Sciatic nerve (tissue), 2 donors: ENCODE measurements at regions not wholly inside any gene's neighbourhood (a gene's known extent, or its start where the extent isn't known, plus 50 kb on each side); places are given as distances from the start of the nearest gene placed in this dataset.

Source experiments
- ATAC-seq: fragments of 200-7000 bp; cut with Tn5 transposase; one replicate; pipeline ENCODE4 v1.9.1; 2020; ENCODE audit warnings: mild to moderate bottlenecking, moderate library complexity
- DNase-seq: peaks from one replicate; pipeline ENCODE4 v3.0.0-alpha.2; 2020; ENCODE audit warnings: low spot score
- intact Hi-C: fragments of 100-400 bp; cut with DNase I; formaldehyde crosslinking; loops from one replicate; pipeline ENCODE4 v1.14.2; 2022
- donor health status: DM: no; HTN: no; CAD: no.
- donor health status: DM: no; HTN: no; CAD: no.

- DNase-seq (no peak), ATAC-seq (peak; percentile 51)
- intact Hi-C loops: no loop called here
These were observed 604.9 kb upstream of the CFAP20DC start for GRCh38 chr3:59654480-59655417.

- peak; percentile 92 for ATAC-seq
- peak; percentile 60 for DNase-seq
These were observed 604.3 kb upstream of the CFAP20DC start for GRCh38 chr3:59654123-59654479.

GRCh38 chr3:59653405-59654122, 603.7 kb upstream of the CFAP20DC start:
- ATAC-seq (peak; percentile 87), DNase-seq (no peak)
- intact Hi-C loops: no loop called here

More at GRCh38 chr3:59654123-59654479, 604.3 kb upstream of the CFAP20DC start:
- intact Hi-C loops: no loop called here

- intact Hi-C loops: no loop called here
- no peak for DNase-seq
- no peak for ATAC-seq
These were observed 594.9 kb upstream of the CFAP20DC start for GRCh38 chr3:59644479-59645402.

GRCh38 chr3:59641169-59641899, 591.5 kb upstream of the CFAP20DC start:
- intact Hi-C loops: no loop called here
- peak; percentile 96 for ATAC-seq
- peak; percentile 66 for DNase-seq

- DNase-seq (no peak), ATAC-seq (peak; percentile 58)
- intact Hi-C loops: no loop called here
These were observed 583.1 kb upstream of the CFAP20DC start for GRCh38 chr3:59632760-59633573.

GRCh38 chr3:59631482-59631881, 581.7 kb upstream of the CFAP20DC start:
- intact Hi-C loops: no loop called here
- no peak for DNase-seq
- ATAC-seq: no peak

- ATAC-seq (no peak), DNase-seq (no peak)
- intact Hi-C loops: no loop called here
These were observed 571.2 kb upstream of the CFAP20DC start for GRCh38 chr3:59621037-59621436.

- intact Hi-C loops: no loop called here
- ATAC-seq (no peak), DNase-seq (no peak)
These were observed 570.5 kb upstream of the CFAP20DC start for GRCh38 chr3:59620325-59620724.

GRCh38 chr3:59612444-59612715, 562.6 kb upstream of the CFAP20DC start:
- ATAC-seq (no peak), DNase-seq (no peak)

GRCh38 chr3:59611649-59612443, 562.0 kb upstream of the CFAP20DC start:
- intact Hi-C loops: no loop called here
- ATAC-seq (no peak), DNase-seq (no peak)

More at GRCh38 chr3:59612444-59612715, 562.6 kb upstream of the CFAP20DC start:
- intact Hi-C loops: no loop called here

GRCh38 chr3:59609657-59610348, 560.0 kb upstream of the CFAP20DC start:
- intact Hi-C loops: no loop called here
- ATAC-seq: peak; percentile 84
- no peak for DNase-seq

GRCh38 chr3:59608356-59608755, 558.5 kb upstream of the CFAP20DC start:
- intact Hi-C loops: no loop called here
- no peak for DNase-seq
- no peak for ATAC-seq

GRCh38 chr3:59607656-59608055, 557.8 kb upstream of the CFAP20DC start:
- intact Hi-C loops: no loop called here
- DNase-seq: no peak
- ATAC-seq: peak; percentile 72

GRCh38 chr3:59606638-59607266, 556.9 kb upstream of the CFAP20DC start:
- ATAC-seq (peak; percentile 32), DNase-seq (no peak)
- intact Hi-C loops: no loop called here

- DNase-seq (no peak), ATAC-seq (no peak)
- intact Hi-C loops: no loop called here
These were observed 556.2 kb upstream of the CFAP20DC start for GRCh38 chr3:59605944-59606534.
